D721Med (cell line): ENCODE measurements at regions not wholly inside any gene's neighbourhood (a gene's known extent, or its start where the extent isn't known, plus 50 kb on each side); places are given as distances from the start of the nearest gene placed in this dataset.

Source experiments
- DNase-seq: peaks from one replicate; pipeline ENCODE4 v3.0.0; 2011; ENCODE audit warnings: low spot score; ENCODE audit not compliant: insufficient read length
- FAIRE-seq: peaks from 2 replicates; lab custom pipeline; 2011; peaks lifted over from hg19 to GRCh38; lab: Jason Lieb, UNC
- TF ChIP-seq, protein P1 (sequence below): IDR thresholded peaks from 2 replicates; pipeline ENCODE4 v1.5.1; 2012; ENCODE audit warnings: mild to moderate bottlenecking, control low read depth; ENCODE audit not compliant: insufficient read depth; ENCODE audit errors: missing control alignments

- FAIRE-seq (no peak), DNase-seq (no peak)
- TF ChIP-seq, protein P1, sequence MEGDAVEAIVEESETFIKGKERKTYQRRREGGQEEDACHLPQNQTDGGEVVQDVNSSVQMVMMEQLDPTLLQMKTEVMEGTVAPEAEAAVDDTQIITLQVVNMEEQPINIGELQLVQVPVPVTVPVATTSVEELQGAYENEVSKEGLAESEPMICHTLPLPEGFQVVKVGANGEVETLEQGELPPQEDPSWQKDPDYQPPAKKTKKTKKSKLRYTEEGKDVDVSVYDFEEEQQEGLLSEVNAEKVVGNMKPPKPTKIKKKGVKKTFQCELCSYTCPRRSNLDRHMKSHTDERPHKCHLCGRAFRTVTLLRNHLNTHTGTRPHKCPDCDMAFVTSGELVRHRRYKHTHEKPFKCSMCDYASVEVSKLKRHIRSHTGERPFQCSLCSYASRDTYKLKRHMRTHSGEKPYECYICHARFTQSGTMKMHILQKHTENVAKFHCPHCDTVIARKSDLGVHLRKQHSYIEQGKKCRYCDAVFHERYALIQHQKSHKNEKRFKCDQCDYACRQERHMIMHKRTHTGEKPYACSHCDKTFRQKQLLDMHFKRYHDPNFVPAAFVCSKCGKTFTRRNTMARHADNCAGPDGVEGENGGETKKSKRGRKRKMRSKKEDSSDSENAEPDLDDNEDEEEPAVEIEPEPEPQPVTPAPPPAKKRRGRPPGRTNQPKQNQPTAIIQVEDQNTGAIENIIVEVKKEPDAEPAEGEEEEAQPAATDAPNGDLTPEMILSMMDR: no peak
Measured at GRCh38 chr2:107027810-107028209, 141.8 kb upstream of the ST6GAL2 start.

DNA sequence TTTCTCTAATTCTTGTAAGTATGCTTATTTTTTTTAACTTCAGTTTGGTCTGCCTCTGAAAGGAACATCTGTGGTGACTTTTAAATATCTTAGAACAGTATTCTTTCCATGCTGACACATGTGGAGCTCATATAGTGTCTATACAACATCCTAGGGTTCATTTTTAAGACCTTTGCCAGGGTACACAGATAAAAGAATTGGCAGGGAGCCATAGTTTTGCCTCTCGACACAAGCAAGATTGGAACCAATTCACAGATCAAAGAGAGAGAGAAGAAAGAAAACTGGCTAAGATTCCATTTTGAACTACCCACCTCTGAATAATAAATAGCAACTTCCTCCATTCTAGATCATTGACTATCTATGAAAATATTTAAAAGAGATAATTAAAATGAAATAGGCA lies 142.7 kb upstream of the ST6GAL2 start:
- FAIRE-seq (no peak), DNase-seq (no peak)
- TF ChIP-seq, protein P1: no peak

DNA sequence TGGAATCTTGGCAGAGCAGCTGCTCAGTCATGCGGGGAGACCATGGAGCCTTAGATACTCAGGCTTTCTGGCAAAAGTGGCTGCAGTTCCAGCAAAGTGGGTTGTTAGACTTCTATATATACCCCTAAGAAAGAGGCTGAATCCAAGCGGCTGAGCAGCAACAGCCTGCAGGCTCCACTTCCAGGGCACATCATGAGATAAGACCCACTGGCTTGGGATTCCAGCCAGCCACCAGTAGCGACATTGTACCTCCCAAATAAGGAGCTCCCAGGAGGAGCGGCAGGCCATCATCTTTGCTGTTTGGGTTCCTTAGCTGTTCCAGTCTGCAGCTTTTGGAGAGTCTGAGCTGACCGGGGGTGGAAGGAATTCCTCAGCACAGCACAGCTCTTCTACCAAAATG lies 150.3 kb upstream of the ST6GAL2 start:
- TF ChIP-seq, protein P1: no peak
- FAIRE-seq: no peak
- no peak for DNase-seq

GRCh38 chr2:107062173-107062572 lies 176.2 kb upstream of the ST6GAL2 start:
- FAIRE-seq (no peak), DNase-seq (no peak)
- TF ChIP-seq, protein P1: no peak

DNA sequence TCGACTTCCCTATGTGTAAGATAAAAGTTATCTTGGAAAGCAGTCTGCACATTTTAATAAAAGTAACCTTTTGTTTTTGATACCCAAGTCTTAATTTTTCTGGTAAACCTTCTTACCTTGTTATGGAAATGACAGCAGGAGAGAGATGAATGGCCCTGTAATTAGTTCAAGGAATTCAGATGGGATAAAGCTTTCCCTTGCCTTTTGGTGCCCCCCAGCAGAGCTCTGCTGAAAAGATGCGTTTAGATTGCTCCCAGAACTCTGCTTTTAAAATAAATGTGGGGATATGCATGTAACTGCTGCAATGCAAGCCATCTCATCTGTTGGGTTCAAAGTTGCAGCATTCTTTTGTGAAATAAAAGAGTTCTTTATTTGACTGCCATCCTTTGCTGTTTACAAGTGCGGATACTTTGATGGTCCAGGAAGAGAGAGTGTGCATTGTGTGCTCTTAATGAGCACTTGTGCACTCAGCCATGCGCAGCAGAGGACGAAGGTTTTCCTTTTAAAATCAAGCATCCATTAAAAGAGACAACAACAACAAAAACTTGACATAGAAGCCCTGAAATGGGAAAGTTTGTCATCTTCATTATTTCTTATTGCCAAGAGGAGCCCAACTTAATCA lies 176.7 kb upstream of the ST6GAL2 start:
- DNase-seq (no peak), FAIRE-seq (no peak)
- TF ChIP-seq, protein P1: no peak

DNA sequence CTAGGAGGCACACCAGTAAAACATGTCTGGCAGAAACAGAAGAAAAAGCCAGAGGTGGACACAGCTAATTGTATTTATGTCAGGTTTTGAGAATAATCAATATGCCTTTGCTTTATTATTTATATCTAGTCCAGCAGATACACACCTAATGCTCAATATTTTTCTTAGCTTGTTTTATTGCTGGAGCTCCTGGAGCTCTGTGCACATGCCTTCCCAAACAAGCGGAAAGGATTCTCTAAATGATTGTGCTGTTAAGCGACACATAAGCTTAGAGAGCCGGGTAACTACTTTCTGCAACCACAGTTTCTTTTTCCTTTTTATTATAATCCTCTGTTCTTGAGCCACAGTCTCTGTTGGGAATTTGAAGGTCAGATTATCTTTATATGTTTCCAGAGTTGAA lies 177.3 kb upstream of the ST6GAL2 start:
- no peak for FAIRE-seq
- TF ChIP-seq, protein P1: no peak

GRCh38 chr2:107064750-107065149 lies 178.8 kb upstream of the ST6GAL2 start:
- DNase-seq (no peak), FAIRE-seq (no peak)
- TF ChIP-seq, protein P1: no peak

More for the DNA sequence above, 177.3 kb upstream of the ST6GAL2 start:
- DNase-seq: no peak
